ENCODE measurements at regions not wholly inside any gene's neighbourhood (a gene's known extent, or its start where the extent isn't known, plus 50 kb on each side); places are given as distances from the start of the nearest gene placed in this dataset.

DNA sequence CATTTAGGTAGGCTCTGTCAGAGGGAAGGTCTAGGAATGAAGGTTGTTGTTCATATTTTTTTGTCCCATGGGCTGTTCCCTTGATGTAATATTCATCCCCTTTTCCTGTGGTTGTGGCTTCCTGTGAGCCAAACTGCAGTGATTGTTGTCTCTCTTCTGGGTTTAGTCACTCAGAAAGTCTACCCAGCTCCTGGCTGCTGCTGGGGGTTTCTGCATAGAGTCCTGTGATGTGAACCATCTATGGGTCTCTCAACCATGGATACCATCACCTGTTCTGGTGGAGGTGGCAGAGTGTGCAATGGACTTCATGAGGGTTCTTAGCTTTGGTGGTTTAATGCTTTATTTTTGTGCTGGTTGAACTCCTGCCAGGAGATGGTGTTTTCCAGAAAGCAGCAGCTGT lies 122.8 kb downstream of the ZC4H2 start:
- peaks cover 4% of the 10 kb centered on the region; the same call in 1 of the 2 replicates for H3K9me3 ChIP-seq (ENCODE audit: low read length)
- H3K4me3 ChIP-seq (ENCODE audit: low read length): no peak overlapping the region
- no peak overlapping the region for H2AFZ ChIP-seq (ENCODE audit: low read length)
- H3K4me2 ChIP-seq (ENCODE audit: low read depth, low read length, poor library complexity, severe bottlenecking): no peak overlapping the region
- no peak overlapping the region for H3K27ac ChIP-seq (ENCODE audit: low read length)
- no peaks in the 10 kb centered on the region for H3K4me1 ChIP-seq (ENCODE audit: low read length)
- H3K36me3 ChIP-seq (ENCODE audit: insufficient read depth, low read length): no peaks in the 10 kb centered on the region
- no peaks in the 10 kb centered on the region for H3K27me3 ChIP-seq (ENCODE audit: low read length)
- no peaks in the 10 kb centered on the region for H4K20me1 ChIP-seq (ENCODE audit: insufficient read depth, low read depth, low read length)
- no peak for DNase-seq
- no peak overlapping the region for H3K9ac ChIP-seq (ENCODE audit: low read length)
- no peaks in the 10 kb centered on the region for H3K9me2 ChIP-seq (replicated peaks; ENCODE audit: insufficient read depth, low read length)
- no peaks in the 10 kb centered on the region for H3K79me2 ChIP-seq (ENCODE audit: low read length)

DNA sequence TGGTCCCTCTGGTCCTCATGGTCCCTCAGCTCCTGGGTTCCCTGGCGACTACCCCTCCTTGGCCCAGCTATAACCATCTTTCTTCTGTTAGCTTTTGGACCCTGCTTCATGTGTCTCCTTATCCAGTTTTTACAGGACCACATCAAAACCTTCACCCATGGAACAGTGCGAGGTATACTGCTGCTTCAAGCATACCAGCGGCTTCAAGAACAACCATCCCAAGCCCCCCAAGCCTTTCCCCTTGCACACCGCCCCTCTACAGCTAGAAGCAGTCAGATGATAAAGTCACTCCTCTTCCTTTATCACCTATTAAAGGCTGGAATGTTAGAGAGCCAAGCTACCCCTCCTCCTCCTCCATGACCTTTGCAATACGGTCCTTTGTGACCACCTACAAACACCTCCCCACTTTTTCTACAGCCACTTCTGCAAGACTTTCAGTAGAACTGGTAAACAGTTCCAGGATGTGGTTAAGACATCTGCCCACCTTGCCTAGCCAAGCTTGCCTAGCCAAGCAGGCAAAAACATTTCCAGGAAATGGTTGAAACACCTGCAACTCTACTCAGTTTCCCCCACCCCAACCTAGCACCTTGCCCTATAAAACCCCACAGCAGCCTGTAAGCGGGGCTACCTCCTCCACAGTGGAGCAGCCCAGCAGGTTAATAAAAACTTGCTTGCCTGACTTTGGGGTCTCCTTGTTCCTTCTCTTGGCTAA lies 125.7 kb downstream of the ZC4H2 start:
- DNase-seq: no peak
- Histone ChIP-seq H3K4me2 (ENCODE audit: low read depth, low read length, poor library complexity, severe bottlenecking) (no peak overlapping the region), H3K27me3 (ENCODE audit: low read length) (no peaks in the 10 kb centered on the region), H3K27ac (ENCODE audit: low read length) (no peak overlapping the region), H3K79me2 (ENCODE audit: low read length) (no peaks in the 10 kb centered on the region), H2AFZ (ENCODE audit: low read length) (no peak overlapping the region), H3K9ac (ENCODE audit: low read length) (no peak overlapping the region), H3K36me3 (ENCODE audit: insufficient read depth, low read length) (no peaks in the 10 kb centered on the region), H4K20me1 (ENCODE audit: insufficient read depth, low read depth, low read length) (no peaks in the 10 kb centered on the region), H3K4me3 (ENCODE audit: low read length) (no peak overlapping the region), H3K4me1 (ENCODE audit: low read length) (no peaks in the 10 kb centered on the region), H3K9me2 (replicated peaks; ENCODE audit: insufficient read depth, low read length) (no peaks in the 10 kb centered on the region), H3K9me3 (ENCODE audit: low read length) (no peaks in the 10 kb centered on the region)

DNA sequence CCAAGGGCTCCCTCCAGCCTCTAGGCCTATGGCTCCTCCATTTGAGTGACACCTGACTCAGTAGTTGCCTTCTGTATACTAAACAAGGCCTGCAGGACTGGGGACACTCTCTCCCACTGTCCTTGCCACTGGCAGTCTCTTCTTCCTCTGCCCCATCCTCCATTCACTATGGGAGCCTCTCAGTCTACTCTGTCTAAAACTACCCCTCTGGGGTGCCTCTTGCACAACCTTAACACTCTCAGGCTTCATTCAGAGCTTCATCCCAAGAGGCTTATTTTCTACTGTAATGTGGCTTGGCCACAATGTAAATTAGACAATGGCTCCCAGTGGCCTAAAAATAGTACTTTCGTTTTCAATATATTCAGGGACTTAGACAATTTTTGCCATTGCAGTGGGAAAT lies 133.0 kb downstream of the ZC4H2 start:
- Histone ChIP-seq H3K9me3 (ENCODE audit: low read length) (peaks cover 5% of the 10 kb centered on the region; the same call in 1 of the 2 replicates), H3K4me3 (ENCODE audit: low read length) (no peak overlapping the region)

DNA sequence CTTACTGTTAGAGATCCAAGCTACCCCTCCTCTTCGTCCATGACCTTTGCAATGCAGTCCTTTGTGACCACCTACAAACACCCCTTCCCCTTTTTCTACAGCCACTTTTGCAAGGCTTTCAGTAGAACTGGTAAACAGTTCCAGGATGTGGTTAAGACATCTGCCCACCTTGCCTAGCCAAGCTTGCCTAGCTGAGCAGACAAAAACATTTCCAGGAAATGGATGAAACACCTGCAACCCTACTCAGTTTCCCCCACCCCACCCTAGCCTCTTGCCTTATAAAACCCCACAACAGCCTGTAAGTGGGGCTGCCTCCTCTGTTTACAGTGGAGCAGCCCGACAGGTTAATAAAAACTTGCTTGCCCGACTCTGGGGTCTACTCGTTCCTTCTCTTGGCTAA lies 133.8 kb downstream of the ZC4H2 start:
- Histone ChIP-seq H4K20me1 (ENCODE audit: insufficient read depth, low read depth, low read length) (no peaks in the 10 kb centered on the region), H3K27ac (ENCODE audit: low read length) (no peak overlapping the region), H3K4me2 (ENCODE audit: low read depth, low read length, poor library complexity, severe bottlenecking) (no peak overlapping the region), H3K4me3 (ENCODE audit: low read length) (no peak overlapping the region), H3K9ac (ENCODE audit: low read length) (no peak overlapping the region), H3K79me2 (ENCODE audit: low read length) (no peaks in the 10 kb centered on the region), H3K9me2 (replicated peaks; ENCODE audit: insufficient read depth, low read length) (no peaks in the 10 kb centered on the region), H2AFZ (ENCODE audit: low read length) (no peak overlapping the region), H3K27me3 (ENCODE audit: low read length) (no peaks in the 10 kb centered on the region), H3K36me3 (ENCODE audit: insufficient read depth, low read length) (no peaks in the 10 kb centered on the region), H3K9me3 (ENCODE audit: low read length) (peaks cover 5% of the 10 kb centered on the region; the same call in 1 of the 2 replicates), H3K4me1 (ENCODE audit: low read length) (no peaks in the 10 kb centered on the region)
- DNase-seq: no peak

More for the DNA sequence above, 133.0 kb downstream of the ZC4H2 start:
- H3K4me1 ChIP-seq (ENCODE audit: low read length): no peaks in the 10 kb centered on the region
- H2AFZ ChIP-seq (ENCODE audit: low read length): no peak overlapping the region
- no peak overlapping the region for H3K27ac ChIP-seq (ENCODE audit: low read length)
- no peaks in the 10 kb centered on the region for H3K36me3 ChIP-seq (ENCODE audit: insufficient read depth, low read length)
- no peak for DNase-seq
- no peaks in the 10 kb centered on the region for H3K79me2 ChIP-seq (ENCODE audit: low read length)
- no peak overlapping the region for H3K4me2 ChIP-seq (ENCODE audit: low read depth, low read length, poor library complexity, severe bottlenecking)
- no peaks in the 10 kb centered on the region for H3K9me2 ChIP-seq (replicated peaks; ENCODE audit: insufficient read depth, low read length)
- H4K20me1 ChIP-seq (ENCODE audit: insufficient read depth, low read depth, low read length): no peaks in the 10 kb centered on the region
- H3K27me3 ChIP-seq (ENCODE audit: low read length): no peaks in the 10 kb centered on the region
- H3K9ac ChIP-seq (ENCODE audit: low read length): no peak overlapping the region

DNA sequence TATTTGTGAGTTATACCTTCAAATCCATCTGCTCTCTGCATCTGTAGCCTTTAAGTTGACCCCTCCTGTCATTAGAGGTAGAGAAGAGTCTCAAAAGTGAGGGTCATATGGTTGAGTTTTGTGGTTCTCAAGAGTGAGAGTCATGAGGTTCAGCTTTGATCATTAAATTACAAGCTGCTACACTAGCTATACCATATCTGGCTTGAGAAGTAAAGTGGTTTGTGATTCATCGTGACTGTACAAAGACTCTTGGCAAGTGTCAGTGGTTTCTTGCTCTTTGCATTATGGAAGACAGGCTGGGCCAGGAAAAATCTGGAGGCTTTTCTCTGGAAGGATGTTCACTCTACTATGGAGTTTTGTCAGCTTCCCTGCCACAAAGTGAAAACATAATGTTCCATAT lies 170.6 kb downstream of the ZC4H2 start:
- H3K36me3 ChIP-seq (ENCODE audit: insufficient read depth, low read length): no peaks in the 10 kb centered on the region

DNA sequence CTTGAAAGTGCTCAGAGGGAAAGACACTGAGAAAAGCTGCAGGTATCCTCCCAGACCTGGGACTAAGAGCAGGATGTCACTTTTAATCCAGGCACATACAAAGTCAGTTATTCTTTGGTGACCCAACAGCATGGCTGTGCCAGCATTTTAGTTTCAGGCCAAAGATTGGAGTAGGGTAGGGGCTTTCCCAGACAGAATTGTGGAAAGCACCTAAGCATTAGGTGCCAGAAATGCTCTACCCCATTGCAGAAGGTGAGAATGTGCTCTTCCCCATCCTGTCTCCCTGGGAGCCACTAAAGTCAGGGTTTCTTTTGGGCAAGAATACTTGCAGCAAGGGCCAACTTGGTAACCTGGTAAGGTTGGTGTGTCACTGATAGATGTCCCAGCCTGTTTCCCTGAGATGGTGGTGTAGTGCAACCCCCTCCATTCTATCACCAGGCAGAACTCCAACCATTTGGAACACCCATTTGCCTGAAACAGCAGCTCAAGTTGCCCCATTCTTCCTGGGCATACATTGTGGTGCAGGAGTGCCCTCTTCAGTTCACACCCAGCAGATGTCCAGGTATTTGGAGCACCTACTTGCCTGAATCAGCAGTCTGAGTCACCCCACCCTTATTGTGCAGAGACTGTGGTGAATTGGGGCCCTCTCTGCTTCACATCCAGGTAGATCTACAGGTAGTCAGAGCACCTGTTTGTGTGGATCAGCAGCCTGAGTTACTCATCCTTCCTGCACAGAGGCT lies 183.5 kb downstream of the ZC4H2 start:
- Histone ChIP-seq H3K27ac (ENCODE audit: low read length) (no peak overlapping the region), H4K20me1 (ENCODE audit: insufficient read depth, low read depth, low read length) (no peaks in the 10 kb centered on the region), H3K4me1 (ENCODE audit: low read length) (no peaks in the 10 kb centered on the region), H3K4me3 (ENCODE audit: low read length) (no peak overlapping the region), H3K79me2 (ENCODE audit: low read length) (no peaks in the 10 kb centered on the region), H3K9me3 (ENCODE audit: low read length) (peaks cover 54% of the 10 kb centered on the region), H3K9me2 (replicated peaks; ENCODE audit: insufficient read depth, low read length) (no peaks in the 10 kb centered on the region), H3K4me2 (ENCODE audit: low read depth, low read length, poor library complexity, severe bottlenecking) (no peak overlapping the region), H3K9ac (ENCODE audit: low read length) (no peak overlapping the region), H3K27me3 (ENCODE audit: low read length) (no peaks in the 10 kb centered on the region), H3K36me3 (ENCODE audit: insufficient read depth, low read length) (no peaks in the 10 kb centered on the region), H2AFZ (ENCODE audit: low read length) (no peak overlapping the region)
- DNase-seq: no peak

More for the DNA sequence above, 170.6 kb downstream of the ZC4H2 start:
- no peak overlapping the region for H3K4me3 ChIP-seq (ENCODE audit: low read length)
- H3K9me3 ChIP-seq (ENCODE audit: low read length): peaks cover 25% of the 10 kb centered on the region; the same call in 1 of the 2 replicates
- no peaks in the 10 kb centered on the region for H3K79me2 ChIP-seq (ENCODE audit: low read length)
- no peak overlapping the region for H2AFZ ChIP-seq (ENCODE audit: low read length)
- no peaks in the 10 kb centered on the region for H3K27me3 ChIP-seq (ENCODE audit: low read length)
- H4K20me1 ChIP-seq (ENCODE audit: insufficient read depth, low read depth, low read length): no peaks in the 10 kb centered on the region
- no peaks in the 10 kb centered on the region for H3K4me1 ChIP-seq (ENCODE audit: low read length)
- no peak for DNase-seq
- no peak overlapping the region for H3K27ac ChIP-seq (ENCODE audit: low read length)
- no peak overlapping the region for H3K9ac ChIP-seq (ENCODE audit: low read length)
- H3K4me2 ChIP-seq (ENCODE audit: low read depth, low read length, poor library complexity, severe bottlenecking): no peak overlapping the region
- H3K9me2 ChIP-seq (replicated peaks; ENCODE audit: insufficient read depth, low read length): no peaks in the 10 kb centered on the region

DNA sequence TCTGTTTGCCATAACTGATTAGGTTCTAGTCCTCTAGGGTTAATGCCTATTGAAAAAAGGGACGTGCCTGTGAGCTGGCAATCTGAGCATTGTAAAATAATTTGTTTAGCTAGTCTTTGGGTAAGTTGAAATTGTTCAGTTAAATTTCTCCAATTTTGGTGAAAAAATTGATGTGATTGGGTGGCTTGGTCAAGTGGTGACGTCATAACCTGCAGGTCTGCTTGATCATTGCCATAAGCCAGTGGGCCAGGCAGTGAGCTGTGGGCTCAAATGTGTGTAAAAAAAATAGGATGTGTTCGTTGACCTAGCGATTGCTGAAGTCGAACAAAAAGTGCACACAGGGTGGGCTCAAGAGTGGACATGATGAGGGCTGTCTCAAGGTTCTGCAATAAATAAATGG lies 193.3 kb downstream of the ZC4H2 start:
- H3K9ac ChIP-seq (ENCODE audit: low read length): no peak overlapping the region
- H3K4me3 ChIP-seq (ENCODE audit: low read length): no peak overlapping the region
- H3K27ac ChIP-seq (ENCODE audit: low read length): no peak overlapping the region
- H2AFZ ChIP-seq (ENCODE audit: low read length): no peak overlapping the region
- peaks cover 13% of the 10 kb centered on the region for H3K9me3 ChIP-seq (ENCODE audit: low read length)
- no peaks in the 10 kb centered on the region for H3K4me1 ChIP-seq (ENCODE audit: low read length)
- H3K9me2 ChIP-seq (replicated peaks; ENCODE audit: insufficient read depth, low read length): no peaks in the 10 kb centered on the region
- H3K36me3 ChIP-seq (ENCODE audit: insufficient read depth, low read length): no peaks in the 10 kb centered on the region
- no peaks in the 10 kb centered on the region for H4K20me1 ChIP-seq (ENCODE audit: insufficient read depth, low read depth, low read length)
- no peak overlapping the region for H3K4me2 ChIP-seq (ENCODE audit: low read depth, low read length, poor library complexity, severe bottlenecking)
- H3K27me3 ChIP-seq (ENCODE audit: low read length): no peaks in the 10 kb centered on the region
- no peaks in the 10 kb centered on the region for H3K79me2 ChIP-seq (ENCODE audit: low read length)
- DNase-seq: no peak

DNA sequence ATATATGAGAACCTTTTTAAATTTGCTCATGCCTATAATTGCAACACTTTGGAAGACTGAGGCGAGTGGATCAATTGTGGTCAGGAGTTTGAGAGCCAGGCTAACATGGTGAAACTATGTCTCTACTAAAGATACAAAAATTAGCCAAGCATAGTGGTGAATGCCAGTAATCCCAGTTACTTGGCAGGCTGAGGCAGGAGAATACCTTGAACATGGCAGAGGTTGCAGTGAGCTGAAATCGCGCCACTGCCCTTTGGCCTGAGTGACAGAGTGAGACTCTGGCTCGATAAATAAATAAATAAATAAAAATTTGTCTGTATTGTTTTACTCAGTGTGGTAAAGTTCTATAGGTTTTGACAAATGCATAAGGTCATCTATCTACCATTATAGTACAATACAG lies 218.2 kb downstream of the ZC4H2 start:
- Histone ChIP-seq H3K4me3 (ENCODE audit: low read length) (no peak overlapping the region), H3K79me2 (ENCODE audit: low read length) (no peaks in the 10 kb centered on the region), H3K9ac (ENCODE audit: low read length) (no peak overlapping the region), H3K27ac (ENCODE audit: low read length) (no peak overlapping the region), H3K36me3 (ENCODE audit: insufficient read depth, low read length) (no peaks in the 10 kb centered on the region), H2AFZ (ENCODE audit: low read length) (no peak overlapping the region), H3K27me3 (ENCODE audit: low read length) (no peaks in the 10 kb centered on the region), H3K4me2 (ENCODE audit: low read depth, low read length, poor library complexity, severe bottlenecking) (no peak overlapping the region), H3K4me1 (ENCODE audit: low read length) (no peaks in the 10 kb centered on the region), H3K9me3 (ENCODE audit: low read length) (no peaks in the 10 kb centered on the region; the same call in none of the 2 replicates), H4K20me1 (ENCODE audit: insufficient read depth, low read depth, low read length) (no peaks in the 10 kb centered on the region), H3K9me2 (replicated peaks; ENCODE audit: insufficient read depth, low read length) (no peaks in the 10 kb centered on the region)
- DNase-seq: no peak
